ENCODE measurements at regions not wholly inside any gene's neighbourhood (a gene's known extent, or its start where the extent isn't known, plus 50 kb on each side); places are given as distances from the start of the nearest gene placed in this dataset.

GRCh38 chr7:112635742-112636141 is 154.5 kb downstream of the TMEM168 start:
- Histone ChIP-seq H3K27ac (ENCODE audit: low read depth, low read length) (no peak overlapping the region), H3K4me1 (ENCODE audit: control insufficient read depth in 2 of 2, insufficient read depth in 2 of 2, low read length in 2 of 2) (no peaks in the 10 kb centered on the region), H3K27me3 (ENCODE audit: control insufficient read depth in 2 of 2, insufficient read depth in 2 of 2, low read length in 2 of 2) (peaks cover 0 to 6% of the 10 kb centered on the region in 2 donors), H3K36me3 (ENCODE audit: control insufficient read depth in 2 of 3, insufficient read depth in 3 of 3, low read length in 3 of 3) (no peaks in the 10 kb centered on the region), H3K4me3 (ENCODE audit: low read length) (no peak overlapping the region), H3K9me3 (ENCODE audit: control insufficient read depth in 2 of 3, low read length in 3 of 3) (no peaks in the 10 kb centered on the region)
- intact Hi-C loops (cut with micrococcal nuclease), result no loop called here
- Mint-ChIP-seq H3K36me3 (no peaks in the 10 kb centered on the region), H3K27me3 (peaks cover 0 to 17% (median 5%) of the 10 kb centered on the region in 5 donors), H3K4me3 (no peak overlapping the region), H3K9me3 (no peaks in the 10 kb centered on the region), H3K4me1 (no peaks in the 10 kb centered on the region), H3K27ac (no peak overlapping the region)
- ATAC-seq (no peak), DNase-seq (no peak)
- CTCF ChIA-PET, result no interaction called here
- POLR2A ChIA-PET, result no interaction called here

- POLR2A ChIA-PET, result no interaction called here
- CTCF ChIA-PET, result no interaction called here
- Histone ChIP-seq H3K9me3 (ENCODE audit: control insufficient read depth in 2 of 3, low read length in 3 of 3) (no peaks in the 10 kb centered on the region), H3K4me1 (ENCODE audit: control insufficient read depth in 2 of 2, insufficient read depth in 2 of 2, low read length in 2 of 2) (no peaks in the 10 kb centered on the region), H3K36me3 (ENCODE audit: control insufficient read depth in 2 of 3, insufficient read depth in 3 of 3, low read length in 3 of 3) (no peaks in the 10 kb centered on the region), H3K4me3 (ENCODE audit: low read length) (no peak overlapping the region), H3K27me3 (ENCODE audit: control insufficient read depth in 2 of 2, insufficient read depth in 2 of 2, low read length in 2 of 2) (no peaks in the 10 kb centered on the region), H3K27ac (ENCODE audit: low read depth, low read length) (no peak overlapping the region)
- ATAC-seq (no peak), DNase-seq (no peak)
- no peaks in the 10 kb centered on the region for H3K36me3 Mint-ChIP-seq
- peaks cover 0 to 22% (median 6%) of the 10 kb centered on the region in 11 donors for H3K9me3 Mint-ChIP-seq
- H3K4me1 Mint-ChIP-seq, result no peaks in the 10 kb centered on the region
- peaks cover 0 to 17% (median 7%) of the 10 kb centered on the region in 5 donors for H3K27me3 Mint-ChIP-seq
- intact Hi-C loops (cut with micrococcal nuclease), result no loop called here
- H3K4me3 Mint-ChIP-seq, result no peak overlapping the region
- H3K27ac Mint-ChIP-seq, result no peak overlapping the region
Measured at GRCh38 chr7:112638675-112639400, 151.4 kb downstream of the TMEM168 start.

- no peak overlapping the region for H3K27ac ChIP-seq (ENCODE audit: low read depth, low read length)
- no peaks in the 10 kb centered on the region for H3K27me3 ChIP-seq (ENCODE audit: control insufficient read depth in 2 of 2, insufficient read depth in 2 of 2, low read length in 2 of 2)
- H3K4me1 ChIP-seq (ENCODE audit: control insufficient read depth in 2 of 2, insufficient read depth in 2 of 2, low read length in 2 of 2), result no peaks in the 10 kb centered on the region
- H3K9me3 ChIP-seq (ENCODE audit: control insufficient read depth in 2 of 3, low read length in 3 of 3), result no peaks in the 10 kb centered on the region
- DNase-seq (no peak), ATAC-seq (no peak)
- intact Hi-C loops (cut with micrococcal nuclease), result no loop called here
- peaks cover 0 to 31% (median 9%) of the 10 kb centered on the region in 11 donors for H3K9me3 Mint-ChIP-seq
- H3K4me3 ChIP-seq (ENCODE audit: low read length), result no peak overlapping the region
- H3K4me1 Mint-ChIP-seq, result no peaks in the 10 kb centered on the region
- ChIA-PET CTCF (interaction anchor here (0.5 kb wide), 1 partner anchor 637 kb away, joined by 3 read pairs; no protein-coding TSS in a partner anchor), POLR2A (no interaction called here)
- peaks cover 0 to 5% (median 0%) of the 10 kb centered on the region in 5 donors for H3K36me3 Mint-ChIP-seq
- no peak overlapping the region for H3K4me3 Mint-ChIP-seq
- H3K36me3 ChIP-seq (ENCODE audit: control insufficient read depth in 2 of 3, insufficient read depth in 3 of 3, low read length in 3 of 3), result no peaks in the 10 kb centered on the region
- no peak overlapping the region for H3K27ac Mint-ChIP-seq
- peaks cover 0 to 14% (median 8%) of the 10 kb centered on the region in 5 donors for H3K27me3 Mint-ChIP-seq
Measured at GRCh38 chr7:112640685-112641084, 149.5 kb downstream of the TMEM168 start.

GRCh38 chr7:112646783-112647182 is 143.4 kb downstream of the TMEM168 start:
- Mint-ChIP-seq H3K27ac (no peak overlapping the region), H3K4me3 (no peak overlapping the region), H3K4me1 (no peaks in the 10 kb centered on the region), H3K9me3 (peaks cover 7 to 54% (median 23%) of the 10 kb centered on the region in 11 donors), H3K36me3 (peaks cover 0 to 11% (median 0%) of the 10 kb centered on the region in 5 donors), H3K27me3 (peaks cover 0 to 22% (median 9%) of the 10 kb centered on the region in 5 donors)
- ATAC-seq (no peak), DNase-seq (no peak)
- H3K36me3 ChIP-seq (ENCODE audit: control insufficient read depth in 2 of 3, insufficient read depth in 3 of 3, low read length in 3 of 3), result no peaks in the 10 kb centered on the region
- ChIA-PET POLR2A (no interaction called here), CTCF (no interaction called here)
- H3K27me3 ChIP-seq (ENCODE audit: control insufficient read depth in 2 of 2, insufficient read depth in 2 of 2, low read length in 2 of 2), result no peaks in the 10 kb centered on the region
- intact Hi-C loops (cut with micrococcal nuclease), result no loop called here
- H3K4me3 ChIP-seq (ENCODE audit: low read length), result no peak overlapping the region
- no peak overlapping the region for H3K27ac ChIP-seq (ENCODE audit: low read depth, low read length)
- no peaks in the 10 kb centered on the region for H3K9me3 ChIP-seq (ENCODE audit: control insufficient read depth in 2 of 3, low read length in 3 of 3)
- H3K4me1 ChIP-seq (ENCODE audit: control insufficient read depth in 2 of 2, insufficient read depth in 2 of 2, low read length in 2 of 2), result no peaks in the 10 kb centered on the region

GRCh38 chr7:112648781-112649180 is 141.4 kb downstream of the TMEM168 start:
- no peaks in the 10 kb centered on the region for H3K27me3 ChIP-seq (ENCODE audit: control insufficient read depth in 2 of 2, insufficient read depth in 2 of 2, low read length in 2 of 2)
- H3K27ac ChIP-seq (ENCODE audit: low read depth, low read length), result no peak overlapping the region
- H3K9me3 ChIP-seq (ENCODE audit: control insufficient read depth in 2 of 3, low read length in 3 of 3), result no peaks in the 10 kb centered on the region
- ChIA-PET CTCF (no interaction called here), POLR2A (no interaction called here)
- H3K36me3 ChIP-seq (ENCODE audit: control insufficient read depth in 2 of 3, insufficient read depth in 3 of 3, low read length in 3 of 3), result no peaks in the 10 kb centered on the region
- peaks cover 0 to 11% (median 0%) of the 10 kb centered on the region in 5 donors for H3K36me3 Mint-ChIP-seq
- no peak overlapping the region for H3K27ac Mint-ChIP-seq
- peaks cover 0 to 15% (median 8%) of the 10 kb centered on the region in 5 donors for H3K27me3 Mint-ChIP-seq
- H3K4me1 Mint-ChIP-seq, result no peaks in the 10 kb centered on the region
- ATAC-seq (no peak), DNase-seq (no peak)
- H3K4me1 ChIP-seq (ENCODE audit: control insufficient read depth in 2 of 2, insufficient read depth in 2 of 2, low read length in 2 of 2), result no peaks in the 10 kb centered on the region
- H3K4me3 ChIP-seq (ENCODE audit: low read length), result no peak overlapping the region
- peaks cover 7 to 38% (median 16%) of the 10 kb centered on the region in 11 donors for H3K9me3 Mint-ChIP-seq
- no peak overlapping the region for H3K4me3 Mint-ChIP-seq
- intact Hi-C loops (cut with micrococcal nuclease), result no loop called here

GRCh38 chr7:112649560-112649959 is 140.6 kb downstream of the TMEM168 start:
- POLR2A ChIA-PET, result no interaction called here
- H3K4me3 Mint-ChIP-seq, result no peak overlapping the region
- CTCF ChIA-PET, result no interaction called here
- no peak overlapping the region for H3K4me3 ChIP-seq (ENCODE audit: low read length)
- H3K27me3 ChIP-seq (ENCODE audit: control insufficient read depth in 2 of 2, insufficient read depth in 2 of 2, low read length in 2 of 2), result no peaks in the 10 kb centered on the region
- peaks cover 0 to 6% (median 0%) of the 10 kb centered on the region in 5 donors for H3K36me3 Mint-ChIP-seq
- H3K4me1 ChIP-seq (ENCODE audit: control insufficient read depth in 2 of 2, insufficient read depth in 2 of 2, low read length in 2 of 2), result no peaks in the 10 kb centered on the region
- H3K27ac ChIP-seq (ENCODE audit: low read depth, low read length), result no peak overlapping the region
- no peak for DNase-seq
- H3K27me3 Mint-ChIP-seq, result peaks cover 0 to 15% (median 8%) of the 10 kb centered on the region in 5 donors
- no peak overlapping the region for H3K27ac Mint-ChIP-seq
- intact Hi-C loops (cut with micrococcal nuclease), result no loop called here
- no peaks in the 10 kb centered on the region for H3K4me1 Mint-ChIP-seq
- H3K36me3 ChIP-seq (ENCODE audit: control insufficient read depth in 2 of 3, insufficient read depth in 3 of 3, low read length in 3 of 3), result no peaks in the 10 kb centered on the region
- H3K9me3 ChIP-seq (ENCODE audit: control insufficient read depth in 2 of 3, low read length in 3 of 3), result no peaks in the 10 kb centered on the region
- peaks cover 7 to 32% (median 15%) of the 10 kb centered on the region in 11 donors for H3K9me3 Mint-ChIP-seq
- ATAC-seq, result no peak
